Common myeloid progenitor, CD34-positive (primary cell): ENCODE measurements at regions not wholly inside any gene's neighbourhood (a gene's known extent, or its start where the extent isn't known, plus 50 kb on each side); places are given as distances from the start of the nearest gene placed in this dataset.

Source experiments
- CTCF ChIA-PET: fragments of 350-600 bp; sonication (Branson Sonifier 250); formaldehyde crosslinking; loops from one replicate; lab custom pipeline; 2021; ENCODE audit warnings: antibody characterized with exemption; lab: Charles Lee
- POLR2A ChIA-PET: fragments of 350-600 bp; sonication (Branson Sonifier 250); formaldehyde crosslinking; loops from one replicate; lab custom pipeline; 2021; ENCODE audit warnings: antibody characterized with exemption; lab: Charles Lee
- DNase-seq, 3 donors: peaks; one replicate each; pipeline versions ENCODE4 v3.0.0 to v3.0.0-alpha.2; 2013
- H3K27ac ChIP-seq, 2 experiments: 1 replicate in 1 of 2; 2 replicates in 1 of 2; pipeline ENCODE4 v1.7.0; 2013; ENCODE audit warnings: inconsistent platforms in 2 of 2, low read length in 2 of 2, mild to moderate bottlenecking in 2 of 2, low read depth in 1 of 2, moderate library complexity in 1 of 2; ENCODE audit not compliant: severe bottlenecking in 2 of 2, insufficient read depth in 1 of 2, poor library complexity in 1 of 2
- H3K27me3 ChIP-seq, 5 experiments: replicated peaks in 2 of 5; 1 replicate in 3 of 5; 2 replicates in 2 of 5; pipeline versions ENCODE4 v1.6.1 to v1.7.0; 2013; ENCODE audit warnings: low read length in 4 of 5, mild to moderate bottlenecking in 2 of 5, moderate library complexity in 2 of 5, inconsistent platforms in 1 of 5; ENCODE audit not compliant: insufficient read depth in 5 of 5, control insufficient read depth in 4 of 5
- H3K36me3 ChIP-seq, 4 experiments: 1 replicate in 2 of 4; 2 replicates in 2 of 4; pipeline versions ENCODE4 v1.6.1 to v1.7.0; 2013; ENCODE audit warnings: low read length in 3 of 4, control low read depth in 1 of 4, mild to moderate bottlenecking in 1 of 4; ENCODE audit not compliant: control insufficient read depth in 4 of 4, insufficient read depth in 4 of 4
- H3K4me1 ChIP-seq, 4 experiments: 1 replicate in 3 of 4; 2 replicates in 1 of 4; pipeline versions ENCODE4 v1.6.1 to v1.7.1; 2013; ENCODE audit warnings: low read length in 3 of 4, mild to moderate bottlenecking in 3 of 4, control low read depth in 1 of 4, inconsistent platforms in 1 of 4, moderate library complexity in 1 of 4; ENCODE audit not compliant: control insufficient read depth in 4 of 4, insufficient read depth in 4 of 4; ENCODE audit errors: control extremely low read depth in 1 of 4
- H3K4me3 ChIP-seq, 7 experiments: 1 replicate in 4 of 7; 2 replicates in 3 of 7; pipeline versions ENCODE4 v1.5.1 to v1.7.0; 2013; ENCODE audit warnings: mild to moderate bottlenecking in 7 of 7, low read length in 6 of 7, moderate library complexity in 6 of 7, inconsistent platforms in 2 of 7, low read depth in 2 of 7, control low read depth in 1 of 7; ENCODE audit not compliant: insufficient read depth in 4 of 7, control insufficient read depth in 1 of 7; ENCODE audit errors: extremely low read depth in 1 of 7
- H3K9me3 ChIP-seq, 5 experiments: 1 replicate in 4 of 5; 2 replicates in 1 of 5; pipeline versions ENCODE4 v1.6.1 to v1.7.1; 2013; ENCODE audit warnings: low read length in 4 of 5, mild to moderate bottlenecking in 2 of 5, inconsistent platforms in 1 of 5, low read depth in 1 of 5, moderate library complexity in 1 of 5; ENCODE audit not compliant: control insufficient read depth in 4 of 5, insufficient read depth in 2 of 5; ENCODE audit errors: control extremely low read depth in 1 of 5
- WGBS: methylation state at CpG from one replicate; pipeline ENCODE4 v1.1.5; 2013; ENCODE audit not compliant: insufficient coverage; 5-methylcytosine and 5-hydroxymethylcytosine counted together

DNA sequence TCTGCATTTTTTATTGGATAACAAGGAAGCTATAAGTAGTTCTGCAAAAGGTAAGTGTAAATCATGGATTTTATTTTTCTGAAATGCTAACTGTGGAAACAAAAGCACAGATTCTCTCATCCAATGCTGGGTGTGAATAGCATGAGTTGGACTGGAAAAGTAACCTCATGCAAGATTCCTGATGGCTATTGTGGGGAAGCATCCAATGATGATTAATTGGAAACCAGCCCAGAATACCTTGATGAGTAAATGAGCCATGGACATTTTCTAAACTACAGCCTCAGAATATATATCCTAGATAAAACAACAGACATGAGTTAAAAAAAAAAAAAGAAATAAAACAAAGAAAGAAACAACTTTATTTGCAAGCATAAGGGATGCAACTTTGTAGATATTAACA is 934.6 kb downstream of the CCSER2 start:
- Histone ChIP-seq H3K4me1 (no peaks in the 10 kb centered on the region), H3K4me3 (no peak overlapping the region), H3K27me3 (no peaks in the 10 kb centered on the region), H3K9me3 (no peaks in the 10 kb centered on the region), H3K27ac (no peak overlapping the region), H3K36me3 (no peaks in the 10 kb centered on the region)
- CTCF ChIA-PET = no interaction called here
- POLR2A ChIA-PET = no interaction called here
- DNase-seq = no peak

DNA sequence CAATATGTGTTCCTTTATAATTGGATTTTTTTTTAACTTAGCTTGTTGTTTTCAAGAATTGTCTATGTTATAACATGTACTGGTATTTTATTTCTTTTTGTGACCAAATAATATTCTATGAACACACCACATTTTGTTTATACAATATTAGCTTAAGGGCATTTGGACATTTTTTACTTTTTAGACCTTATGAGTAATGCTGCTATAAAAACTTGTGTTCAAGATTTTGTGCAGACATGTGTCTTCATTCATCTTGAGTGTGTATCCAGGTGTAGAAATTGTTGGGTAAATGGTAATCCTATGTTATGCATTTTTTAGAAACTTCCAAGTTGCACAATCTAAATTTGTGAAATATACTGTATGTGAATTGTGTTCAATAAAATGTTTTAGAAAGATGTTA is 936.7 kb downstream of the CCSER2 start:
- Histone ChIP-seq H3K36me3 (no peaks in the 10 kb centered on the region), H3K27me3 (no peaks in the 10 kb centered on the region), H3K9me3 (no peaks in the 10 kb centered on the region), H3K4me3 (no peak overlapping the region), H3K27ac (no peak overlapping the region), H3K4me1 (no peaks in the 10 kb centered on the region)
- ChIA-PET POLR2A (no interaction called here), CTCF (interaction anchor here (0.6 kb wide), 1 partner anchor 571 kb away, joined by 3 read pairs; no protein-coding TSS in a partner anchor)
- DNase-seq = no peak

DNA sequence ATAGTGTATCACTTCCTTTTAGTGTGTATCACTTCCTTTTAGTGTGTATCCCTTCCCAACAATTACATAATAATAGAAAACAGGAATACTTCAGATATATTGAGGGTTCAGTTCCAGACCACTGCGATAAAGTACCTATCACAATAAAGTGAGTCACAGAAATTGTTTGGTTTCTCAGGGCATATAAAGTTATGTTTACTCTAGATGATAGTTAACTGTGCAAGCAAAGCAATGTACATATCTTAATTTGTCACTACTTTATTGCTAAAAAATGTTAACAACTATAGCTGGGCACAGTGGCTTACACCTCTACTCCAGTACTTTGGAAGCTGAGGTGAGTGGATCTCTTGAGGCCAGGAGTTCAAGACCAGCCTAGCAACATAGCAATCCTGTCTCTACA is 938.4 kb downstream of the CCSER2 start:
- no CpG with 5 or more reads among the region's 1 CpG for WGBS
- H3K4me1 ChIP-seq = no peaks in the 10 kb centered on the region
- POLR2A ChIA-PET = no interaction called here
- CTCF ChIA-PET = no interaction called here
- H3K36me3 ChIP-seq = no peaks in the 10 kb centered on the region
- H3K9me3 ChIP-seq = peaks cover 0 to 8% (median 0%) of the 10 kb centered on the region in 5 experiments
- H3K27ac ChIP-seq = no peak overlapping the region
- H3K4me3 ChIP-seq = no peak overlapping the region
- no peak for DNase-seq
- H3K27me3 ChIP-seq = no peaks in the 10 kb centered on the region

DNA sequence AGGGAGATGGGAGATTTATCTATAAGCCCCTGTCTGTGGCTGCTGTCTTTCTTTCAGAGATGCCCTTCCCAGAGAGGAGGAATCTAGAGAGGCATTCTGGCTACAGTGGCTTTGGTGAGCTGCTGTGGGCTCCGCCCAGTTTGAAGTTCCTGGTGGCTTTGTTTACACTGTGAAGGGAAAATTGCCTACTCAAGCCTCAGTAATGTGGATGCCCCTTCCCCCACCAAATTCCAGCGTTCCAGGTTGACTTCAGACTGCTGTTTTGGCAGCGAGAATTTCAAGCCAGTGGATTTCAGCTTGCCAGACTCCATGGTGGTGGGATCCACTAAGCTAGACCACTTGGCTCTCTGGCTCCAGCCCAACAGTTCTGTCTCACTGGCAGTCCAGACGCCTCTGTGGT is 951.6 kb downstream of the CCSER2 start:
- no peak overlapping the region for H3K27ac ChIP-seq
- no peak overlapping the region for H3K4me3 ChIP-seq
- no peaks in the 10 kb centered on the region for H3K27me3 ChIP-seq
- no peaks in the 10 kb centered on the region for H3K36me3 ChIP-seq
- ChIA-PET CTCF (no interaction called here), POLR2A (no interaction called here)
- 84% methylated on average over 3 of the region's 4 CpGs for WGBS
- no peaks in the 10 kb centered on the region for H3K9me3 ChIP-seq
- H3K4me1 ChIP-seq = no peaks in the 10 kb centered on the region
- DNase-seq = no peak

DNA sequence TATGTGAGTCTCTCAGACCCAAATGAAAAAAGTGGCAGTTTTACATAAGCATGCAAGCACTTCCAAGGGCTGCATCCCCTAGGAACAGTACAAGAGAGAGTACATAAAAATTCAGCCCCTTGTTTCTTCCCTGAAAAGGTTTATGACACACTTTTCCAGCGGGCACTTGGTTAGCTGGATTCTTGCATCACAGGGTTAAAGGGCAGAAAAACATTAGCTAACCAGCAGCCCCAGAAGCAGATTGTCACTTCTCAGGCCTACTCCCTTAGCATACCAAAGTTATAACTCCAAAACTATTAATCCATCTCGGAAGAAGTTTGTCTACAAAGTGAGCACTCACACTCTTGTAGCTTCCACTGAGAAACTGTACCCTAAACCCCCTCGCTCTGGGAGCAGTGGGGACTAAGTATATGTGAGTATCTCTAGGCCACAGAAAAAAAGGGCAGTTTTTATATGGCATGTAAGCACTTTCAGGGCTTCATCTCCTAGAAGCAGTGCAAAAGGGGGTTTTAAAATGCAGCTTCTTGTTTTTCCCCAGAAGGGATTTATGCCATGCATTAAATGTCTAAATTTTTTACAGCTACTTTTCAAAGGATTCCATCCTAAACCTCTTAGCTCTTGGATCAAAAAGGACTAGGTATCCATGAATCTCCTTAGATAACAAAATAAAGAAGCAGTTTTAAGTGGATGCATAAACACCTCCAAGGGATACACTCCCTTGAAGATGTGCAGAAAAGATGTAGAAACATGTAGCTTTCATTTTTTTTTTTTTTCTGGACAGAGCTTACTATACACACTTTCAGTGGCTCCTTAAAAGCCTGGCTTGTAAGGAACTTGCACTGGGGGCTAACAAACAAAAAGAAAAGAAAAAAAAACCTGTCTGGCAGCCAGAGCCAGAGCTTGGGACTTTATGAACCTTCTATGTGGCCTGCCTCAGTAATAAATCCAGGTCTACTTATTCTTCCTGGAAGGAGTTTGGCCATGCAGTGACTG is 956.7 kb downstream of the CCSER2 start:
- H3K27me3 ChIP-seq = no peaks in the 10 kb centered on the region
- H3K9me3 ChIP-seq = no peaks in the 10 kb centered on the region
- no peak overlapping the region for H3K4me3 ChIP-seq
- ChIA-PET CTCF (no interaction called here), POLR2A (interaction anchor here (0.5 kb wide), 1 partner anchor 535 kb away, joined by 3 read pairs; no protein-coding TSS in a partner anchor)
- H3K36me3 ChIP-seq = no peaks in the 10 kb centered on the region
- no peaks in the 10 kb centered on the region for H3K4me1 ChIP-seq
- DNase-seq = no peak
- WGBS = 94% methylated on average over 3 of the region's 3 CpGs
- H3K27ac ChIP-seq = no peak overlapping the region

DNA sequence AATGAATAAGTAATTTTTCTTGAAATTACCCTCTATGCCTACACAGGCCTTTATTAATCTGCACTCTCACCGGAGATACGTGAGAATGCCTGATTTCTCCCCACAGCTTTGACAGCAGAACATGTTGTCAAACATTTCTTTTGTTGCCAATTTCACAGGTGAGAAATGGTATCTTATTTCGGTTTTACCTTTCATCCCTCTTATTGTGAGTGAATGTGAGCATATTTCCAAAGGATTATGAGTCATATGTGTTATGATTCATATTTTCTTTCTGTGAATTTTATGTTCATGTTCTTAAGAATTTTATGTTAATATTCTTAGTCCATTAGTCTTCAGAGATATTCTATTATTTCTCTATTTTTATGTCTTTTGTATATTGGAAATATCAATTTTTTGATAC is 965.1 kb downstream of the CCSER2 start:
- 93% methylated on average over 2 of the region's 3 CpGs for WGBS
- Histone ChIP-seq H3K27ac (no peak overlapping the region), H3K36me3 (no peaks in the 10 kb centered on the region), H3K27me3 (no peaks in the 10 kb centered on the region), H3K4me3 (no peak overlapping the region), H3K4me1 (no peaks in the 10 kb centered on the region), H3K9me3 (peaks cover 0 to 1% (median 0%) of the 10 kb centered on the region in 5 experiments)
- CTCF ChIA-PET = no interaction called here
- POLR2A ChIA-PET = no interaction called here
- DNase-seq = no peak

DNA sequence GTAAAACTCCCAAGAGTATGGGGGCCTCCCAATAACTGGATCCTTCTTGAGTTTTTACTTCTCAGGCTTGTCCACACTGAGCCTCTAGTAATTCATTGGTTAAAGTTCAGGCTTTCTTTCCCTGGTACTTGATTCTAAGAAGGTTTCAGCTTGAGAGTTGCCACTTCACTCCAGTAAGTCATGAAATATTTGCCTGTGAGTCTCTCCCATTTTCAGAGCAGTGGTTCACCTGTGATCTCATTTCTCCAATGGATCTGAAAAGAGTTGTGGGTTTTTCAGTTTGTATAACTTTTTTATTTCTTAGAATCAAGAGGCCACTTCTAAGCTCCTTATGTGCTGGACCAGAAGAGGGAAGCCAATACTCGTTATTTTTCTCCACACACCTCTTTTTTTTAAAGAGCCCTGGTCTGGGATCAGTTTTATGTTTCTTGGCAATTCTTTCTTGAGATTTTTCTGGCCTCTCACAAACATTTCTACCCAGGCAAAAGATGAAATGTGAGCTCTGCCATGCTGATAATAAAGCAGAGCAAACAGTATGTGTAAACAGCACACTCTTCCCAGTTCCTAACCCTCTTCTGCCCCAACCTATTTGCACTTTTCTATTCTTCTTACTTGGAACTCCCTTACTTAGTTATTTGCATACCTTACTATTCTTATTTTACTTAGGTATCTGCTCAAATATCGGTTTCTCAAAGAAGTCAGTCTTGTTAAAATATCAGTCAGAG is 983.4 kb downstream of the CCSER2 start:
- H3K4me3 ChIP-seq = no peak overlapping the region
- WGBS = no CpG with 5 or more reads among the region's 2 CpGs
- H3K4me1 ChIP-seq = no peaks in the 10 kb centered on the region
- H3K27me3 ChIP-seq = no peaks in the 10 kb centered on the region
- no peak overlapping the region for H3K27ac ChIP-seq
- DNase-seq = no peak
- H3K9me3 ChIP-seq = no peaks in the 10 kb centered on the region
- POLR2A ChIA-PET = no interaction called here
- H3K36me3 ChIP-seq = no peaks in the 10 kb centered on the region
- CTCF ChIA-PET = no interaction called here
